ENCODE measurements at regions not wholly inside any gene's neighbourhood (a gene's known extent, or its start where the extent isn't known, plus 50 kb on each side); places are given as distances from the start of the nearest gene placed in this dataset.

DNA sequence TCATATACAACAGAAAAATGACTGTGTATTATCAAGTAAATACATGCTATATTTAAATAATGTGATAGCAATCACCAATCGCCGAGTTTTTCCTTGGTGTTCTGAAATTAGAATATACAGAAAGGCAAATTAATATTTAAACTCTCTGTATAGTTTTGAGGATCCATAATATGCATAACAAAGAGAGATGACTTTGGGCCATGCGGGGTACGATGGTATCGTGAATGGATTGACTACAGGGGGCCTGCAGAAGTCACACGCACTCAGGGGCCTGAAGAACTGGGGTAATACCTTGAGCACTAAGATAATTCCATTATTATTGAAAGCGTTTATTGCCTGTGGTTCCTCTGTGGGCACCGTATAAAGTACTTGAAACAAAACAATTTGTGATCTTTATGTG is 314.0 kb downstream of the TEX29 start:
- intact Hi-C loops (cut with micrococcal nuclease) = no loop called here
- no peak overlapping the region for H3K4me3 ChIP-seq (ENCODE audit: low read length)
- no peak overlapping the region for H3K4me3 Mint-ChIP-seq
- no peaks in the 10 kb centered on the region for H3K9me3 ChIP-seq (ENCODE audit: control insufficient read depth in 2 of 3, low read length in 3 of 3)
- H3K27ac ChIP-seq (ENCODE audit: low read depth, low read length) = no peak overlapping the region
- H3K27me3 Mint-ChIP-seq = peaks cover 0 to 8% (median 0%) of the 10 kb centered on the region in 5 donors
- H3K27me3 ChIP-seq (ENCODE audit: control insufficient read depth in 2 of 2, insufficient read depth in 2 of 2, low read length in 2 of 2) = no peaks in the 10 kb centered on the region
- no peaks in the 10 kb centered on the region for H3K4me1 ChIP-seq (ENCODE audit: control insufficient read depth in 2 of 2, insufficient read depth in 2 of 2, low read length in 2 of 2)
- ChIA-PET CTCF (no interaction called here), POLR2A (no interaction called here)
- peaks cover 0 to 2% (median 0%) of the 10 kb centered on the region in 11 donors for H3K9me3 Mint-ChIP-seq
- ATAC-seq (no peak), DNase-seq (no peak)
- no peak overlapping the region for H3K27ac Mint-ChIP-seq
- H3K36me3 ChIP-seq (ENCODE audit: control insufficient read depth in 2 of 3, insufficient read depth in 3 of 3, low read length in 3 of 3) = no peaks in the 10 kb centered on the region
- H3K36me3 Mint-ChIP-seq = no peaks in the 10 kb centered on the region
- H3K4me1 Mint-ChIP-seq = no peaks in the 10 kb centered on the region

DNA sequence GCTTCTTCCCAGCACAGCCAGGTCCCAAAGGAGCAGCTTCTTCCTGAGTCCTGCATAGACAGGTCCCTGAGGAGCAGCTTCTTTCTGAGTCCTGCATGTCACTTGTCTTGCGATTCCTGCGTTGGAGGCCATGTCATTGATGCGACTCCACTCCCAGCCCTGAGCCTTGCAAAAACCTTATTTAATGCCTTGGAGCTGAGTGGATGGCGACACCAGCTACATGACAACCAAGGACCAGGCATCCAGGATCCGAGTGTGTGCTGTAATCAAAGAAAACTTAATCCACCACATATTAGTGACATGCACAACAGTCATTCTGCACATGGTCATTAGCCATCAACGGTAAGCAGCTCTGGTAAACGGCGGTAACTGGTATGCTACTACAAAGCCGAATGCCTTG is 315.8 kb downstream of the TEX29 start:
- H3K4me1 Mint-ChIP-seq = peaks cover 0 to 1% (median 0%) of the 10 kb centered on the region in 7 donors
- no peaks in the 10 kb centered on the region for H3K36me3 ChIP-seq (ENCODE audit: control insufficient read depth in 2 of 3, insufficient read depth in 3 of 3, low read length in 3 of 3)
- H3K27me3 Mint-ChIP-seq = peaks cover 0 to 8% (median 0%) of the 10 kb centered on the region in 5 donors
- H3K36me3 Mint-ChIP-seq = no peaks in the 10 kb centered on the region
- ATAC-seq = no peak
- no peaks in the 10 kb centered on the region for H3K9me3 Mint-ChIP-seq
- intact Hi-C loops (cut with micrococcal nuclease) = no loop called here
- no peak for DNase-seq
- H3K4me1 ChIP-seq (ENCODE audit: control insufficient read depth in 2 of 2, insufficient read depth in 2 of 2, low read length in 2 of 2) = no peaks in the 10 kb centered on the region
- no peaks in the 10 kb centered on the region for H3K9me3 ChIP-seq (ENCODE audit: control insufficient read depth in 2 of 3, low read length in 3 of 3)
- no peak overlapping the region for H3K27ac Mint-ChIP-seq
- H3K27ac ChIP-seq (ENCODE audit: low read depth, low read length) = no peak overlapping the region
- H3K4me3 Mint-ChIP-seq = no peak overlapping the region
- CTCF ChIA-PET = no interaction called here
- POLR2A ChIA-PET = no interaction called here
- no peaks in the 10 kb centered on the region for H3K27me3 ChIP-seq (ENCODE audit: control insufficient read depth in 2 of 2, insufficient read depth in 2 of 2, low read length in 2 of 2)
- no peak overlapping the region for H3K4me3 ChIP-seq (ENCODE audit: low read length)

DNA sequence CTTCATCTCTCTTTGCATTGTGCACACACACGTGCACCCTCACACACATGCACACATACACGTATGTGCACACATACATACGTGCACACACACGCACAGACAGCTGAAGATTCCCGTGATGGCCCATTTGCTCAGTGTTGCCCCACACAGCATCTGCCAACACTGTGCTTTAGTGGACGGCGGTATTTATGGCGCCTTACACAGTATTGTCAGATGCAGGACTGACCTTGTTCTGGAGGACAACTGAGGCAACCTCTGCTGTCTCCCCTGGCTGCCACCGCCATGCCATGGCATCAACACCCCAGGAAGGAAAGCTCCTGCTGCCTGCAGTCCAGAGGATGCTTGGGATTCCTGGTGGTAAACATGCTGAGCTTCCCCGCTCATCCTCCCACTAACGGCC is 316.4 kb downstream of the TEX29 start:
- no peak overlapping the region for H3K27ac ChIP-seq (ENCODE audit: low read depth, low read length)
- Mint-ChIP-seq H3K36me3 (no peaks in the 10 kb centered on the region), H3K4me3 (no peak overlapping the region), H3K4me1 (peaks cover 0 to 1% (median 0%) of the 10 kb centered on the region in 7 donors), H3K27me3 (peaks cover 0 to 8% (median 0%) of the 10 kb centered on the region in 5 donors), H3K9me3 (no peaks in the 10 kb centered on the region), H3K27ac (no peak overlapping the region)
- DNase-seq = no peak
- intact Hi-C loops (cut with micrococcal nuclease) = no loop called here
- ChIA-PET CTCF (no interaction called here), POLR2A (no interaction called here)
- no peak overlapping the region for H3K4me3 ChIP-seq (ENCODE audit: low read length)
- H3K27me3 ChIP-seq (ENCODE audit: control insufficient read depth in 2 of 2, insufficient read depth in 2 of 2, low read length in 2 of 2) = no peaks in the 10 kb centered on the region
- ATAC-seq = no peak
- no peaks in the 10 kb centered on the region for H3K9me3 ChIP-seq (ENCODE audit: control insufficient read depth in 2 of 3, low read length in 3 of 3)
- H3K4me1 ChIP-seq (ENCODE audit: control insufficient read depth in 2 of 2, insufficient read depth in 2 of 2, low read length in 2 of 2) = no peaks in the 10 kb centered on the region
- H3K36me3 ChIP-seq (ENCODE audit: control insufficient read depth in 2 of 3, insufficient read depth in 3 of 3, low read length in 3 of 3) = no peaks in the 10 kb centered on the region

DNA sequence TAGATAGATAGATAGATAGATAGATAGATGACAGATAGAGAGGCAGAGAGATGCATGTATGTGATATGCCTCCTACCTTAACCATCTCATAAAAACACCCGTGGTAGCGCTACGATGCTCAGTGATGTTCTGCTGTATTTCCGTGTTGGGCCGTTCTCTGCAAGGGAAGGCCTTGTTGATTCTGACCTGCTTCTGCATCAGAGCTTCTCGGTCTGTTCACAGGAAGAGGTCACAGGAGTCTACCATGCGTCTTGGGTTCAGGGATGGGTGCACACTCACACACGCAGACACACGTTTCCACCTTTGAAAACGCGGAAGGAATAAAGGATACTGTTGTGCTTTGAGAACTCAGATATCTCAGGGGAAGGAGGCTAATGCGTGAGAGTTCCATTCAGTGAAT is 316.9 kb downstream of the TEX29 start:
- intact Hi-C loops (cut with micrococcal nuclease) = no loop called here
- H3K9me3 Mint-ChIP-seq = peaks cover 0 to 3% (median 0%) of the 10 kb centered on the region in 11 donors
- no peak overlapping the region for H3K27ac Mint-ChIP-seq
- Histone ChIP-seq H3K4me3 (ENCODE audit: low read length) (no peak overlapping the region), H3K4me1 (ENCODE audit: control insufficient read depth in 2 of 2, insufficient read depth in 2 of 2, low read length in 2 of 2) (no peaks in the 10 kb centered on the region), H3K27ac (ENCODE audit: low read depth, low read length) (no peak overlapping the region), H3K9me3 (ENCODE audit: control insufficient read depth in 2 of 3, low read length in 3 of 3) (no peaks in the 10 kb centered on the region), H3K27me3 (ENCODE audit: control insufficient read depth in 2 of 2, insufficient read depth in 2 of 2, low read length in 2 of 2) (no peaks in the 10 kb centered on the region), H3K36me3 (ENCODE audit: control insufficient read depth in 2 of 3, insufficient read depth in 3 of 3, low read length in 3 of 3) (no peaks in the 10 kb centered on the region)
- H3K4me3 Mint-ChIP-seq = no peak overlapping the region
- CTCF ChIA-PET = no interaction called here
- POLR2A ChIA-PET = no interaction called here
- peaks cover 0 to 8% (median 0%) of the 10 kb centered on the region in 5 donors for H3K27me3 Mint-ChIP-seq
- no peaks in the 10 kb centered on the region for H3K36me3 Mint-ChIP-seq
- DNase-seq = no peak
- peaks cover 0 to 1% (median 0%) of the 10 kb centered on the region in 7 donors for H3K4me1 Mint-ChIP-seq
- no peak for ATAC-seq

DNA sequence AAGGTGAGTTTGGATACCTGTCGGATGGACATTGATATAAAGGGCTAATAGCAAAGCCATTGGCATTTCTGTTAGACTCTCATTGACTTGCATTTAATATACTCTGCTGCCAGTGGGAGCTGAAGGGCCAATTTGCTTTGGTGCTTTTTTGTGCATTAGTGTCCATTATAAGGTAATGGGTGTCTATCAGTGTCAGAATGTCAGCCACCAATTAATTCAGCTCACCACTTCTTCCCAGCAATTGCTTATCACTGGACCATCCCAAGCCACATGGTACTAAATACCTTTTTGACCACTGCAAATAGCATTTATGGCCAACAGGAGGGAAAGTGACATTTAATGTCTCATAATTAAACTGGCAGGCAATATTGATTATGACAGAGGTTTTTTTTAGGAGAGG is 317.8 kb downstream of the TEX29 start:
- ATAC-seq (no peak), DNase-seq (no peak)
- Mint-ChIP-seq H3K9me3 (peaks cover 0 to 3% (median 0%) of the 10 kb centered on the region in 11 donors), H3K4me3 (no peak overlapping the region), H3K4me1 (peaks cover 0 to 1% (median 0%) of the 10 kb centered on the region in 7 donors), H3K27ac (no peak overlapping the region), H3K36me3 (no peaks in the 10 kb centered on the region), H3K27me3 (peaks cover 0 to 8% (median 0%) of the 10 kb centered on the region in 5 donors)
- intact Hi-C loops (cut with micrococcal nuclease) = no loop called here
- ChIA-PET CTCF (no interaction called here), POLR2A (no interaction called here)
- Histone ChIP-seq H3K27ac (ENCODE audit: low read depth, low read length) (no peak overlapping the region), H3K36me3 (ENCODE audit: control insufficient read depth in 2 of 3, insufficient read depth in 3 of 3, low read length in 3 of 3) (no peaks in the 10 kb centered on the region), H3K27me3 (ENCODE audit: control insufficient read depth in 2 of 2, insufficient read depth in 2 of 2, low read length in 2 of 2) (no peaks in the 10 kb centered on the region), H3K4me1 (ENCODE audit: control insufficient read depth in 2 of 2, insufficient read depth in 2 of 2, low read length in 2 of 2) (no peaks in the 10 kb centered on the region), H3K9me3 (ENCODE audit: control insufficient read depth in 2 of 3, low read length in 3 of 3) (no peaks in the 10 kb centered on the region), H3K4me3 (ENCODE audit: low read length) (no peak overlapping the region)

DNA sequence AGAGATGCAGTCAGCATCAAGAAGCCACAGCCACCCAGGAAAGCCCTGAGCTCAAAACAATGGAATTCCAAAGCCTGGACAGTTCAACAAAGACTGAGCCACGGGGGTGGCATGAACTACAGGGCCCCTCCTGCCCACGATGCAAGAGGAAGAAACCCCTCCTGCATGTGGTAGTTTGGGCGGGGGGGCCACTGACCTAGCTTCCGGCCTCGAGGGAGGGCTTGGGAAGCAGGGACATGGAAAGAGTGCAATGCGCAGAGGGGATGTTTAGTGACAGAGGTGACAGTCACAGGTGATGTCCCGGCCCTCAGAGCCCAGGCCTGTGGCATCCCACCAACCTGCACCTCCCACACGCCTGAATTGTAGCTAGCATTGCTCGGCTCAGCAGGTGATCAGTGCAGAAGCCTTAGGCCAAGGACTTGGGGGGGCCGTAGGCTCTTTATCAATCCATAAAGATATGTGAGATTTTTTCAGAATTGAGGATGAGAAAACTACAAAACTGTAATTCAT is 318.8 kb downstream of the TEX29 start:
- no peaks in the 10 kb centered on the region for H3K9me3 ChIP-seq (ENCODE audit: control insufficient read depth in 2 of 3, low read length in 3 of 3)
- ChIA-PET CTCF (no interaction called here), POLR2A (no interaction called here)
- H3K36me3 ChIP-seq (ENCODE audit: control insufficient read depth in 2 of 3, insufficient read depth in 3 of 3, low read length in 3 of 3) = no peaks in the 10 kb centered on the region
- Mint-ChIP-seq H3K9me3 (peaks cover 0 to 3% (median 0%) of the 10 kb centered on the region in 11 donors), H3K27ac (no peak overlapping the region), H3K27me3 (peaks cover 0 to 8% (median 0%) of the 10 kb centered on the region in 5 donors), H3K36me3 (no peaks in the 10 kb centered on the region), H3K4me3 (no peak overlapping the region), H3K4me1 (peaks cover 0 to 1% (median 0%) of the 10 kb centered on the region in 7 donors)
- ATAC-seq (no peak), DNase-seq (no peak)
- H3K27ac ChIP-seq (ENCODE audit: low read depth, low read length) = no peak overlapping the region
- H3K4me1 ChIP-seq (ENCODE audit: control insufficient read depth in 2 of 2, insufficient read depth in 2 of 2, low read length in 2 of 2) = no peaks in the 10 kb centered on the region
- intact Hi-C loops (cut with micrococcal nuclease) = no loop called here
- H3K4me3 ChIP-seq (ENCODE audit: low read length) = no peak overlapping the region
- H3K27me3 ChIP-seq (ENCODE audit: control insufficient read depth in 2 of 2, insufficient read depth in 2 of 2, low read length in 2 of 2) = no peaks in the 10 kb centered on the region

DNA sequence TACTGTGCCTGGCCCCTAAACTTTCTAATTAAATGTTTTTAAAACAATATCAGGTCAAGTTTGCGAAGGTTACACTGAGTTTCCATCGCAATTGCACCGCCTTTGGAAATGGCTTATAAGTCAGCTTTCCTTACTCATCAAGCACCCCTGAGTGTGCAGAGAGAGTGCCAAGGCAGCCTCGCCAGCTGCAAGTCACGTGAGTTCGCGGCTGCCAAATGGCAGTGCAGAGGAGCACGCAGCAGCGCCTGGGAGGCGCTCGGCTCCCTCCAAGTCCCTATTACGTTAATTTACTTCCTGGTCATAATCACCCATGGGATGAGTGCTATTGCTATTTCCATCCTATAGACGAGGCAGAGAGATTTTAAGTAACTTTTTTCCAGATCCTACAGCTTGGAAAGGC is 319.6 kb downstream of the TEX29 start:
- ATAC-seq (no peak), DNase-seq (no peak)
- POLR2A ChIA-PET = no interaction called here
- Histone ChIP-seq H3K4me1 (ENCODE audit: control insufficient read depth in 2 of 2, insufficient read depth in 2 of 2, low read length in 2 of 2) (no peaks in the 10 kb centered on the region), H3K27me3 (ENCODE audit: control insufficient read depth in 2 of 2, insufficient read depth in 2 of 2, low read length in 2 of 2) (no peaks in the 10 kb centered on the region), H3K9me3 (ENCODE audit: control insufficient read depth in 2 of 3, low read length in 3 of 3) (no peaks in the 10 kb centered on the region), H3K4me3 (ENCODE audit: low read length) (no peak overlapping the region), H3K27ac (ENCODE audit: low read depth, low read length) (no peak overlapping the region), H3K36me3 (ENCODE audit: control insufficient read depth in 2 of 3, insufficient read depth in 3 of 3, low read length in 3 of 3) (no peaks in the 10 kb centered on the region)
- CTCF ChIA-PET = no interaction called here
- intact Hi-C loops (cut with micrococcal nuclease) = no loop called here
- H3K36me3 Mint-ChIP-seq = no peaks in the 10 kb centered on the region
- H3K27ac Mint-ChIP-seq = no peak overlapping the region
- H3K4me3 Mint-ChIP-seq = no peak overlapping the region
- peaks cover 0 to 1% (median 0%) of the 10 kb centered on the region in 7 donors for H3K4me1 Mint-ChIP-seq
- peaks cover 0 to 8% (median 0%) of the 10 kb centered on the region in 5 donors for H3K27me3 Mint-ChIP-seq
- H3K9me3 Mint-ChIP-seq = peaks cover 0 to 3% (median 0%) of the 10 kb centered on the region in 11 donors
